ENCODE measurements at regions not wholly inside any gene's neighbourhood (a gene's known extent, or its start where the extent isn't known, plus 50 kb on each side); places are given as distances from the start of the nearest gene placed in this dataset.

DNA sequence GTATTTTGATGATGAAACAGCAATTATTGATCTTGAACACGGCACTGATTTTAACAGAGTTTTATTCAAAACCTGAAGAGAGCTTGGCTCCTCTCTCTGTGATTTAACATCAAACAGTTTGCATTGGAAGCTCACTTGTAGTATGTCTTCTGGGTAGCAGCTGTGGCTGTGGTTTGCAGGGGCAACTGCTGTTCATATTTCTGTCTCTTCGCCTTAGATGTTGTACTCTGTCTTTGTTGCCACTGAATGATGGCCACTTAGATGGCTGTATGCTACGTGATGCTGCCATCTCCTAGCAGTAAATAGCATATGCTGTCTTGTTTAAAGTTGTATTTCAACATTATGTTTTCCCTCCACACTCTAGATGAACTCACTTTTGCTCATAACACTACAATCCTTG, 1743.0 kb upstream of the TENM3 start:
- intact Hi-C loops (cut with micrococcal nuclease; ENCODE audit: unreplicated experiment) = no loop called here

More for the DNA sequence above, 1743.0 kb upstream of the TENM3 start:
- no peaks in the 10 kb centered on the region for H3K27me3 ChIP-seq (ENCODE audit: control insufficient read depth in 1 of 2, insufficient read depth in 2 of 2, low read length in 2 of 2)
- ATAC-seq = no peak
- DNase-seq (ENCODE audit: low spot score) = no peak
- no peak for TF ChIP-seq STAG1 (CRISPR knock-in tag; IDR thresholded peaks at IDR 0.05)
- TF ChIP-seq, protein P1, sequence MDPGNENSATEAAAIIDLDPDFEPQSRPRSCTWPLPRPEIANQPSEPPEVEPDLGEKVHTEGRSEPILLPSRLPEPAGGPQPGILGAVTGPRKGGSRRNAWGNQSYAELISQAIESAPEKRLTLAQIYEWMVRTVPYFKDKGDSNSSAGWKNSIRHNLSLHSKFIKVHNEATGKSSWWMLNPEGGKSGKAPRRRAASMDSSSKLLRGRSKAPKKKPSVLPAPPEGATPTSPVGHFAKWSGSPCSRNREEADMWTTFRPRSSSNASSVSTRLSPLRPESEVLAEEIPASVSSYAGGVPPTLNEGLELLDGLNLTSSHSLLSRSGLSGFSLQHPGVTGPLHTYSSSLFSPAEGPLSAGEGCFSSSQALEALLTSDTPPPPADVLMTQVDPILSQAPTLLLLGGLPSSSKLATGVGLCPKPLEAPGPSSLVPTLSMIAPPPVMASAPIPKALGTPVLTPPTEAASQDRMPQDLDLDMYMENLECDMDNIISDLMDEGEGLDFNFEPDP (CRISPR knock-in tag; conservative IDR thresholded peaks at IDR 0.05) = no peak
- TF ChIP-seq ZNF629 (CRISPR knock-in tag; conservative IDR thresholded peaks at IDR 0.05) = no peak
- no peak for TF ChIP-seq HBP1 (CRISPR knock-in tag; IDR thresholded peaks at IDR 0.05; ENCODE audit: low read depth)
- TF ChIP-seq ZNF773 (CRISPR knock-in tag; IDR thresholded peaks at IDR 0.05; ENCODE audit: borderline replicate concordance) = no peak
- no peak for TF ChIP-seq CCAR2 (optimal IDR thresholded peaks at IDR 0.05; ENCODE audit: low read depth, low read length)
- no peak for TF ChIP-seq ZNF761 (CRISPR knock-in tag; conservative IDR thresholded peaks at IDR 0.05)
- TF ChIP-seq, protein P2, sequence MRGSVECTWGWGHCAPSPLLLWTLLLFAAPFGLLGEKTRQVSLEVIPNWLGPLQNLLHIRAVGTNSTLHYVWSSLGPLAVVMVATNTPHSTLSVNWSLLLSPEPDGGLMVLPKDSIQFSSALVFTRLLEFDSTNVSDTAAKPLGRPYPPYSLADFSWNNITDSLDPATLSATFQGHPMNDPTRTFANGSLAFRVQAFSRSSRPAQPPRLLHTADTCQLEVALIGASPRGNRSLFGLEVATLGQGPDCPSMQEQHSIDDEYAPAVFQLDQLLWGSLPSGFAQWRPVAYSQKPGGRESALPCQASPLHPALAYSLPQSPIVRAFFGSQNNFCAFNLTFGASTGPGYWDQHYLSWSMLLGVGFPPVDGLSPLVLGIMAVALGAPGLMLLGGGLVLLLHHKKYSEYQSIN (CRISPR knock-in tag; IDR thresholded peaks at IDR 0.05; ENCODE audit: borderline replicate concordance) = no peak
- TF ChIP-seq TFDP1 (CRISPR knock-in tag; IDR thresholded peaks at IDR 0.05; ENCODE audit: borderline replicate concordance) = no peak
- no peak overlapping the region for H3K4me3 ChIP-seq (replicated peaks in 1 of 3; ENCODE audit: insufficient read depth in 1 of 3, low read depth in 2 of 3, low read length in 3 of 3)
- no peak overlapping the region for H3K9ac ChIP-seq (ENCODE audit: insufficient read depth, low read depth, low read length)
- CTCF ChIA-PET (ENCODE audit: low intra/inter-chr PET ratio, low total read pairs) = no interaction called here
- no peaks in the 10 kb centered on the region for H3K36me3 ChIP-seq (replicated peaks in 1 of 2; ENCODE audit: control insufficient read depth in 1 of 2, insufficient read depth in 2 of 2, low read length in 2 of 2)
- no peaks in the 10 kb centered on the region for H3K79me2 ChIP-seq (ENCODE audit: insufficient read depth, low read length)
- no peak overlapping the region for H3K4me2 ChIP-seq (ENCODE audit: low read depth, low read length)
- POLR2A ChIA-PET = no interaction called here
- FAIRE-seq = no peak
- in situ Hi-C loops (cut with HindIII; ENCODE audit: extremely low pct_ligation_motif_present, low pct_unique_long_range_greater_than_20kb) = no loop called here
- H3K9me3 ChIP-seq (ENCODE audit: low read length) = no peaks in the 10 kb centered on the region
- no TSS peak for BruUV-seq (replicated peaks)
- H4K20me1 ChIP-seq (ENCODE audit: insufficient read depth, low read length) = no peaks in the 10 kb centered on the region
- no peak overlapping the region for H2AFZ ChIP-seq (ENCODE audit: low read length)
- H3K4me1 ChIP-seq (ENCODE audit: insufficient read depth, low read length) = no peaks in the 10 kb centered on the region
- no peak overlapping the region for H3K27ac ChIP-seq (ENCODE audit: extremely low read length, insufficient read depth, low read length)
- 17% methylated on average over 3 of the region's 3 CpGs for WGBS (ENCODE audit: low lambda C conversion rate)

Measured in HepG2 (cell line).